ENCODE measurements at regions not wholly inside any gene's neighbourhood (a gene's known extent, or its start where the extent isn't known, plus 50 kb on each side); places are given as distances from the start of the nearest gene placed in this dataset.

- H3K27ac ChIP-seq, result no peak overlapping the region
- no peaks in the 10 kb centered on the region for H3K36me3 ChIP-seq
- TF ChIP-seq CTCF (IDR thresholded peaks at IDR 0.05) (no peak), POLR2A (IDR thresholded peaks at IDR 0.05) (no peak), POLR2AphosphoS5 (IDR thresholded peaks at IDR 0.05; ENCODE audit: insufficient read depth in 1 of 2, low read depth in 1 of 2) (no peak)
- intact Hi-C loops (cut with DNase I), result no loop called here
- H3K9me3 ChIP-seq, result no peaks in the 10 kb centered on the region
- H3K4me3 ChIP-seq, result no peak overlapping the region
- no peaks in the 10 kb centered on the region for H3K4me1 ChIP-seq
- H3K27me3 ChIP-seq, result no peaks in the 10 kb centered on the region
- no peak for DNase-seq (ENCODE audit: extremely low spot score in 2 of 2)
These were observed 1137.6 kb upstream of the NXPH2 start for GRCh38 chr2:139917690-139918384.

- intact Hi-C loops (cut with DNase I), result no loop called here
- no peaks in the 10 kb centered on the region for H3K27me3 ChIP-seq
- DNase-seq (ENCODE audit: extremely low spot score in 2 of 2), result no peak
- no peak overlapping the region for H3K4me3 ChIP-seq
- no peak overlapping the region for H3K27ac ChIP-seq
- no peaks in the 10 kb centered on the region for H3K9me3 ChIP-seq
- no peaks in the 10 kb centered on the region for H3K36me3 ChIP-seq
- H3K4me1 ChIP-seq, result no peaks in the 10 kb centered on the region
- no peak for TF ChIP-seq POLR2AphosphoS5 (IDR thresholded peaks at IDR 0.05; ENCODE audit: insufficient read depth in 1 of 2, low read depth in 1 of 2)
- no peak for TF ChIP-seq POLR2A (IDR thresholded peaks at IDR 0.05)
- TF ChIP-seq CTCF (IDR thresholded peaks at IDR 0.05), result no peak
These were observed 1136.6 kb upstream of the NXPH2 start for GRCh38 chr2:139916822-139917221.

- Histone ChIP-seq H3K27ac (no peak overlapping the region), H3K9me3 (no peaks in the 10 kb centered on the region), H3K4me3 (no peak overlapping the region), H3K27me3 (no peaks in the 10 kb centered on the region), H3K36me3 (no peaks in the 10 kb centered on the region), H3K4me1 (no peaks in the 10 kb centered on the region)
- no peak for TF ChIP-seq CTCF (IDR thresholded peaks at IDR 0.05)
- TF ChIP-seq POLR2AphosphoS5 (IDR thresholded peaks at IDR 0.05; ENCODE audit: insufficient read depth in 1 of 2, low read depth in 1 of 2), result no peak
- no peak for TF ChIP-seq POLR2A (IDR thresholded peaks at IDR 0.05)
- intact Hi-C loops (cut with DNase I), result no loop called here
- DNase-seq (ENCODE audit: extremely low spot score in 2 of 2), result no peak
These were observed 1131.0 kb upstream of the NXPH2 start for GRCh38 chr2:139911160-139911559.

GRCh38 chr2:139909136-139909535 lies 1128.9 kb upstream of the NXPH2 start:
- Histone ChIP-seq H3K27me3 (no peaks in the 10 kb centered on the region), H3K27ac (no peak overlapping the region), H3K36me3 (no peaks in the 10 kb centered on the region), H3K9me3 (no peaks in the 10 kb centered on the region), H3K4me3 (no peak overlapping the region), H3K4me1 (no peaks in the 10 kb centered on the region)
- TF ChIP-seq POLR2A (IDR thresholded peaks at IDR 0.05) (no peak), POLR2AphosphoS5 (IDR thresholded peaks at IDR 0.05; ENCODE audit: insufficient read depth in 1 of 2, low read depth in 1 of 2) (no peak), CTCF (IDR thresholded peaks at IDR 0.05) (no peak)
- intact Hi-C loops (cut with DNase I), result no loop called here
- DNase-seq (ENCODE audit: extremely low spot score in 2 of 2), result no peak

GRCh38 chr2:139905624-139906023 lies 1125.4 kb upstream of the NXPH2 start:
- Histone ChIP-seq H3K4me3 (no peak overlapping the region), H3K9me3 (no peaks in the 10 kb centered on the region), H3K27me3 (no peaks in the 10 kb centered on the region), H3K36me3 (no peaks in the 10 kb centered on the region), H3K27ac (no peak overlapping the region), H3K4me1 (no peaks in the 10 kb centered on the region)
- no peak for TF ChIP-seq POLR2A (IDR thresholded peaks at IDR 0.05)
- TF ChIP-seq POLR2AphosphoS5 (IDR thresholded peaks at IDR 0.05; ENCODE audit: insufficient read depth in 1 of 2, low read depth in 1 of 2), result no peak
- no peak for TF ChIP-seq CTCF (IDR thresholded peaks at IDR 0.05)
- intact Hi-C loops (cut with DNase I), result no loop called here
- DNase-seq (ENCODE audit: extremely low spot score in 2 of 2), result no peak

Data from vagina (tissue), 2 donors.